ENCODE measurements at regions not wholly inside any gene's neighbourhood (a gene's known extent, or its start where the extent isn't known, plus 50 kb on each side); places are given as distances from the start of the nearest gene placed in this dataset.
A peak's percentile ranks its signal among the peaks of the same experiment; 100 is the strongest.
"Not testable (repeated sequence)": the region's sequence is repeated elsewhere in the genome, so short reads cannot be mapped to it uniquely, and the experiment has no call there.

GRCh38 chr2:219727771-219728429 lies 100.5 kb downstream of the SLC4A3 start:
- no peak for DNase-seq

- DNase-seq = no peak
Observed at GRCh38 chr2:219728991-219729487, 101.6 kb downstream of the SLC4A3 start.

DNA sequence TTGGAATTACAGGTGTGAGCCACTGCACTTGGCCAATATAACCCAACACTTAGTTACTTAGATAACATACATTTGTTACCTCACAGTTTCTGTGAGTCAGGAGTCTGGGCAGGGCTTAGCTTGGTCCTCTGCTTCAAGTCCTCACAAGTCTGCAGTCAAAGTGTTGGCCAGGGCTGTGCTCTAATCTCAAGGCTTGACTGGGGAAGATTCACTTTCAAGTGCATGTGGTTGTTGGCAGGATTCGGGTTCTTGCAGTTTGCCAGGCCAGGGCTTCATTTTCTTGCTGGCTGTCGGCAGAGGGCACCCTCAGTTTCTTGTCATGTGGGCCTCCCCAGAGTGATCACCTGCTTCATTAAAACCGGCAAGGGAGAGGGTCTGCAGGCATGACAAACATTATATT lies 103.7 kb downstream of the SLC4A3 start:
- DNase-seq = no peak

DNA sequence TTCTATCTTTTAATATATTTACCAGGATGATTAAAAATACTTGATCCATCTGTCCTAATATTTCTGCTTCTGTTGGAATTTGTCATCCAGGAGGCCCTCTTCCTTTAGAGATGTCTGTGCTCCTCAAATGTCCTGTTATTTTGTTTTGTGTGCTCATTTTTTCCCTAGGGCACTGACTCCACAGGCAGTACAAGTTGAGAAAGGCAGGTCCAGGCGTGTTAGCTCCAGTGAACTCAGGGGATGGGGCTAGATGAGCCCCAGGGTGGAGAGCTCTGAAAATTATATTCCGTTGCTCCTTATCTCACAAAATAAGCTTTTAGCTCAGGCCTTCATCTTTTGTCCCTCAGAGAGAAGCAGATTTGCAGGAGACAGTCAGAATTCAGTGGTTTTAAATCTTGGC lies 105.7 kb downstream of the SLC4A3 start:
- no peak for DNase-seq

GRCh38 chr2:219733746-219734145 lies 106.3 kb downstream of the SLC4A3 start:
- no peak for DNase-seq

DNA sequence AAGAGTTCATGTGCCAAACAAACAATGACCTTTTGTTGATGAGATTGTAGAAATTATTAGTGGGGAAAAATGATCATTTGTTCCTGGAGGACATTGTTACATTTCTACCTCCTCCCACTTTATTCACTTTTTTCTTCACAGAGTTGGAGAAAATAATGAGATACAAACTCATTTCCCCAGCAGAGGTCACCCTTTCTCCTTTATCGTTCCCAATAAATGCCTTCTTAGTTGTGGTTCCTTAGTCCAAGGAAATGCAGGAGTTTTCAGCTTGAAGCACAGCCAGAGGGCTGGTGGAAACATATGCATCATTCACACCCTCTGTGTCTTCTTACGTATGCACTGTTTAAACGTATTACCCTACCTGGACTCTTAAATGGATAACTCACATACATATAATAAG lies 108.8 kb downstream of the SLC4A3 start:
- DNase-seq = no peak

DNA sequence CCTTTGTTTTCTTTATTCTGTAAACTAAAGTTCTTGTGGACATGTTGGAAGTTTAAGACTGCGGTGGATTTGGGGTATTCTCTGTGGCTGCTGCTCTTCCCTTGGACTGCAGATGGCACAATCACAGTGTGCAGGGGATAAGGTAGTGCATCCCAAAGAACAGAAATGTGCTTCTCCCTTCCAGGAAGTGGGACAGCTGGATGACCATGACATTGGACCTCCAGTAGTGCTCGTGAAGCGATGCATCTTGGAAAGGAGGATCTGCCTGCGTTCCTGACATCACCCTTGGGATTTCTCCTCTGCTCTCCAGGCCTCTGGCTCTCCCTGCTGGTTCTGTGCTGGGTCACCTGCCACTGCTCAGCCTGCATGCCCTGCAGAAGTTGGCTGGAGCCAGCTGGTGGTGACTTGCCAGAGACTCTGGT lies 109.9 kb downstream of the SLC4A3 start:
- no peak for DNase-seq

DNA sequence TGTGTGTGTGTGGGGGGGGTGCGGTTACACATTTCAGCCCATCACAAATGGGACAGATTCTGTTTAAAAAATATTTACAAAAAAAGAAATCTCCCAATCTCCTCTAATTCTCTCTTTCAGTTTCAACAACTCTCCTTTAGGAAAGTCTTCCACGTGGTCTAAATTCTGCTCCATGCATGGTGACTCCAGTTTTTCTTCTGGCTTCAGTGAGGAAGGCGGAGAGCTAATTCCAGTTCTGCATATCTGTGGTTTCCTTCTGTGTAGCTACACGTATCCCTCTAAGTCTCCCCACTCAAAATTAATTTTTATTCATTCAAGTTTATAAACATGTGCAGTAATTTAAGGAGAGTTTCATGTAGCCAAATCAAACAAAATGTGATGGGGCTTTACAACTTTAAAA lies 111.6 kb downstream of the SLC4A3 start:
- DNase-seq = no peak

DNA sequence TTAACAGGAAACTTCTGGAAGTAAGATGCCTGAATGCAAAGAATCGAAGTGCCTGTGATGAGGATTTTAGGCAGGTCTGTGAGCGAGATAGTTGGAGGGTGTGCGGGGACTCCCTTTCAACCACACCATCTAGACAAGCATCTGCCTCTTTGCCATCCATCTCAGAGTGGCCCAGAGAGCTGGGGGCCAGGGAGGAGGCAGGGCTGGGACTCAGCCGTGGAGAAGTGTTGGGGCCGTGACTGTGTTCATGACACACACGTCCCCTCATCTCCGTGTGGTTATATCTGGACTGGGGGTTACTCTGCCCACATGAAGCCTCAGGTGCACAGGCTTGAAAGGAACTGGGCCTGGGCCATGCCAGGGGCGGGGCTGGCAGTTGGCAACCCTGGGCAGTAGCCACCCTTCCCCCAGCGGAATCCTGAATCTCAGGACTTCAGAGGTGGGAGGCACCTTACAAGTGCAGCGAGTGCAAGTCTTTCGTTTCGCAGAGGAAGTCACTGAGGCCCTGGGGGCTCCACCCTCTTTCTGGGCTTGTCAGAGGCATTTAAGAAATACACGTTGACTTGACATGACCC lies 112.5 kb downstream of the SLC4A3 start:
- no peak for DNase-seq

DNA sequence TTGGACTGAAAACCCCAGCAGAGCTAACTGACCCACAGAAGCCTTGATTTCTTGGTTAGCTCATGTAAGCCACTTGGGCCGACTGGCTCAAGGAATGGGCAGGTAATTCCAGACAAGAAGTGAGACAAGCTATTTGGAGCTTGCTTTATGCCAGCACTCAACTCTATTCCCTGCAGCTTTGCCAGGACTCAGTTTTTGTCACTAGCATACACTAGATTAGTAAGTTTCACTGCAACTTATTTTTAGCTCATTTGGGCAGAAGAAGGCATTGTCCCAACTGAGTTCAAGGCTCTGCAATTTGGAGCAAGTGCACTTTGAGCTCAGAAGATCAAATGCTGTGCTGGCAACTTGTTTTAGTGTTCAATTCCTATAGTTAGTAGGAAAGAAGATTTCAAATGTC lies 116.1 kb downstream of the SLC4A3 start:
- peak; percentile 9 for DNase-seq

DNA sequence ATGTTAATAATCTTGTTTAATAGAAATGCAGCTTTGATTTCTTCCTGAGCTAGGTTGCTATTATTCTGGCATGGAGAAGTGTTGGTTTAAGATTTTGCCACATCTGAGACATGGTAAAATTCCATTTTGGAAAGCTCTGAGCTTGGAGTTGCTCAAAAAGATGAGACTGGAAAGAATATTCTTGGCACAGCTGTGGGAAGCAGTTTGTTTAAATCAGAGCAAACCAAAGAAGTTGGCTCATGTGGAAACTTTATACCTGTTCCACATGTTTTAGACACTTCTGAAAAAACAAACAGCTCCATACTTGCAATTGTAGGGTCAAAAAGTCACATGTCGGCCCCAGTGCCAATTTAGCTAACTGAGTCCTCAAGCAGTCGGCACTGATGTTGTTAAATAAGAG lies 116.6 kb downstream of the SLC4A3 start:
- DNase-seq = no peak

DNA sequence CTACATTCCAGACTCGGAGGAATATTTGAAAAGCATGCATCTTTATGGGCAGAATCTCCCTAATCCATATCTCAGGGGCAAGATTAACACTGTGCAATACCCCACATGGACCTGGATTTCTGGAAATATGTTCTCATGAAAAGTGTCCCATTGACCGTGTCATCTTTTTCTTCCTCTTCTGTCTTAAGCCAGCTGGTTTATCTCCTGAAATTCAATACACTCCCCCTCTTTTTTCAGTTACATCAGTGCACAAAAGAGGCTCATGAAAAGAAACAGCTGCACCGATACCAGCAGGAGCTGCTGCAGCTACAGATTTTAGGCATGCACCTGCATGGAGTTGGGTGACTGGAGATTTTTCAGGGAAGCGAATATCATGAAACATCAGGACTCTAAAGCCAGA lies 117.2 kb downstream of the SLC4A3 start:
- DNase-seq = no peak

- DNase-seq = no peak
Observed at GRCh38 chr2:219747637-219748036, 120.2 kb downstream of the SLC4A3 start.

- DNase-seq = no peak
Observed at GRCh38 chr2:219748671-219749570, 121.5 kb downstream of the SLC4A3 start.

DNA sequence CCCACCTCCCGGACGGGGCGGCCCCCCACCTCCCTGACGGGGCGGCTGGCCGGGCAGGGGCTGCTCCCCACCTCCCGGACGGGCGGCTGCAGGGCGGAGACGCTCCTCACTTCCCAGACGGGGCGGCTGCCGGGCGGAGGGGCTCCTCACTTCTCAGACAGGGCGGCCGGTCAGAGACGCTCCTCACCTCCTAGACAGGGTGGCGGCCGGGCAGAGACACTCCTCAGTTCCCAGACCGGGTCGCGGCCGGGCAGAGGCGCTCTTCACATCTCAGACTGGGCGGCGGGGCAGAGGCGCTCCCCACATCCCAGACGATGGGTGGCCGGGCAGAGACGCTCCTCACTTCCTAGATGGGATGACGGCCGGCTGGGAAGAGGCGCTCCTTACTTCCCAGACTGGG lies 123.7 kb downstream of the SLC4A3 start:
- not testable (repeated sequence) for DNase-seq

GRCh38 chr2:219752726-219753125 lies 125.3 kb downstream of the SLC4A3 start:
- DNase-seq = no peak

GRCh38 chr2:219758907-219759680 lies 131.7 kb downstream of the SLC4A3 start:
- no peak for DNase-seq

DNA sequence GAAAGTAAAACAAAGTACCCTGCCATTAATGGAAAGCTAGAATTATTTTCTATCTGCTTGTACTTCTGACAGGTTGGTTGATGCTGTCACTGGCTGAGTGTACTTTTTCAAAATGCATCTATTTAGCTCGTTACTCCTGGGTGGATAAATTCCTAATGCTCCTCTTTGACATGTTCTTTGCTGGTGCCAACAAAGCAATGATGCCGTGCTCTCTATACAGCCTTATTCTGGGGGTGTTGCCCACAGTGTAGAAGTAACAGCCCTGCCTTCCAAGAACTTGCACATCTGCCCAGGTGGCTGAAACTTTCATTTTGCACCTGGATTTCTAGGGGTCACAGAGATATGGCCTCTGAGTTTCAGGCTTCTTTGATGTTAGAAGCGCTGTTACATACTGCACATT lies 132.4 kb downstream of the SLC4A3 start:
- no peak for DNase-seq

DNA sequence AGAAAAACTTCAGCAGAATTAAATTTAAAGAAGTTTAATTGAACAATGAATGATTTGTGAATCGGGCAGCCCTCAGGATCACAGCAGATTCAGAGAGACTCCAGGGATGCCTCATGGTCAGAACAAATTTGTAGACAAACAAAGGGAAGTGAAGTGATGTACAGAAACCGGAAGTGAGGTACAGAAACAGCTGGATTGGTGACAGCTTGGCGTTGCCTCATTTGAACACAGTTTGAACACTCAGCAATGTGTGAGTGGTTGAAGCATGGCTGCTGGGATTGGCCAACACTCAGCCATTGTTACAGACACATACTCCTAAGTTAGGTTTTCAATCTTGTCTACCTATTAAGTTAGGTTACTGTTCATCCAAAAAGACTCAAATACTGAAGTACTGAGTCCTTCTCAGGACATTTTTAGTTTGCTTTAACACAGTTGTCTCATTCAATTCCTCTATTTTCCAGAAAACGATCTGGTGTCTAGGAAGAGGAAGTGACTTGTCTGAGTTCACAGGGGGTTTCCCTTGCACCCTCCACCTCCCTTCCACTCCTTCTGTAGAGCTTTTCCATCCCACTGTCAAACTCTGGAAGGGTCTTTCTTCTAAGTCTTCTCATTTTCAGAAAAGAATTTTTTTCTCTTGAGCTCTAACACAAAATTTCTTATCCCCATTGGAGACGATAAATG lies 137.9 kb downstream of the SLC4A3 start:
- DNase-seq = no peak

DNA sequence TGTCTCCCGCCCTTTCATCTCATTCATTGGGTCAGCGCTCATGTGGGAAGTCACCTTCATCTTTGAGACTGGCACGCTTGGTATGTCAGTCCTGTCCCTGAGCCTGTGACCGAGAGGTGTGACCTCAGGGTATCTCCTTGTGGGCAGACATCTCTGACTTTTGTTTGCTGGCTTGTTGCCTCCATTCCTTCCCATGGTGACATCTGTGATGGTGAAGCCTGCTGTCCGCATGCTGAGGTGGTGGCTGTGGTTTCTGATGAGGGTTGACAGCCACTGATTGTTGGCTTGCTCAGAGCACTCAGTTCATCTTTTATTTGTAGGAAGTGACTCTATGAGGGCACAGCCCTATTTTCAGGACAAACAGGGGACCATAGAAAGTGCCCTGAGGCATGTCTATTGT lies 139.2 kb downstream of the SLC4A3 start:
- DNase-seq = no peak

GRCh38 chr2:219769090-219769910 lies 141.9 kb downstream of the SLC4A3 start:
- no peak for DNase-seq

All from occipital lobe (tissue), 1 donor.